ENCODE measurements at regions not wholly inside any gene's neighbourhood (a gene's known extent, or its start where the extent isn't known, plus 50 kb on each side); places are given as distances from the start of the nearest gene placed in this dataset.
A peak's percentile ranks its signal among the peaks of the same experiment; 100 is the strongest.

DNA sequence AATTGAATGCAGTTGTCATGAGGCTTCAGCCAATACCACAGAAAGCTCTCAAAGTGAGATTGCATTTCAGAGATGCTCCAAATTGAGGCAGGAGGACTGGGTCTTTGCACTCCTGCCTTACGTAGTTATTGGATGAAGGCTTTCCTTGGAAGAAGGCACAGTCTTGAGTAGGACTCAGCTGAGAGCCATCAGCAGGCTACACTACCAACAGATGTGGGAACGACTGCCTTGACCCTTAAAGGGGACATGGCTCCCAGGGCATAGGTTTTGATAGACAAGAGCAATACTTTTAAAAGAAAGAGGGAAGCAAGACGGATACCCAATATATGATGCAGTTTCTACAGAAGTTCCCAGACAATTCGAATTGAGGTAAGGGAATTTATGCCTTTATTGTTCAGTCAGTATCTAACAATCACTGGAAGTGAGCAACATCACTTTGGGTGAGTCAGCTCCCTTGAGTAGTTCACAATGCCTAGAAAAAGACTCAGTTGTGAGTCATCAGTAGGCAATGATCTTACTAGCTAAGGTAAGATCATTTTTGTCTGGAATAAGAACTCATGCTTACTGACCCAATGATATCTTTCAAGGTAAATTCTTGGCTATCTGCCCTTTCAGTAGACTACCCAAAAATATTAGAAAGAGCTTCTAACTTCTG is 390.8 kb downstream of the GJA1 start:
- DNase-seq: no peak

DNA sequence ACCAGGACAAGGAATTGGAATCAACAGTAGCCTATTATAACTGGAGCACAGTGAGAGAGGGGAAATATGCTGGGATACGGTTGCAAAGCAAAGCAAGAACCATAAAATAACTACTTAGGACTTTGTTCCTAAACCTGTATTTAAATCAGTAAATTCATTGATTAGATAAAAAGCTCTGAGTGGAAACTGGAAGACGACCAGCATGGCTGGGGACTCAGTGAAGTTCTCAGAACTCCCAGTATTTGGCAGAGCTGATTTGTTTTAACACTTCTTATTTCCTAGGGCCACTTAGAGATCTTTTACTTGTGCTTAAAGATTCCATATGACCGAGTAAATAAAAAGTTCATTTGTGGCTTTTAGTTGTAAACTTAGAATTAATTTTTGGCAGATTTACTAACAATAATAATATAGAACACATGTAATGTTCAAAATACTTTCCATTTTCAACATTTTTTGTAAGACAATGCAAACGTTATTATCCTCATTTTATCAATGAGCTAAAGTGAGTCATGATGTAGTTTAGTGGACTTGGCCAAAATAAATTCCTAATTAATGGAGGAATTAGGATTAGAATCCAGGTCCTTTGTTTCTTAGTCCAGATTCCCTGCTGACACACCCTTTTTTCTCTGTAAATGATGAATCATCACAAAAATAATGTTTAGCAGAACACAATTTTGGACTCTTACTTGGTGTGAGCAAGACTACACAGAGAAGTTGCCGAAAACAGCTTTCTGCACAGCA is 392.9 kb downstream of the GJA1 start:
- no peak for DNase-seq

DNA sequence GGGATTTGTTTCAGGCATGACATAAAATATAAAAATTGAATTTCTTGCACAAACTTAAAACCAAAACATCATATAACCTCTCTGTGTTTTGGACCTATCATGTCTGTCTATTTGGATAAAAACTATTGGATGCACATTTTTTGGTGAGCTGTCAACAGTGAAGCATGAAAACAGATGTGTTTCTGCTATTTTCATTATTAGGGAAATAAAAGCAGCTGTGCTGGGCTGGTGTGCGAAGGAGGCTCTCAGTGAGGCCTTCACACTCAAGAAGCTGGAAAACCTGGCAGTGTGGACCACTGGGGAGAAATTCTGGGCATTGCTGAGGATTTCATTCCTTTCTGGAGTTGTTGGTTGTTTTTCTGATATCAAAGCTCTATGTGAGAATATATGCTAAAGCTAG is 395.3 kb downstream of the GJA1 start:
- DNase-seq: no peak

DNA sequence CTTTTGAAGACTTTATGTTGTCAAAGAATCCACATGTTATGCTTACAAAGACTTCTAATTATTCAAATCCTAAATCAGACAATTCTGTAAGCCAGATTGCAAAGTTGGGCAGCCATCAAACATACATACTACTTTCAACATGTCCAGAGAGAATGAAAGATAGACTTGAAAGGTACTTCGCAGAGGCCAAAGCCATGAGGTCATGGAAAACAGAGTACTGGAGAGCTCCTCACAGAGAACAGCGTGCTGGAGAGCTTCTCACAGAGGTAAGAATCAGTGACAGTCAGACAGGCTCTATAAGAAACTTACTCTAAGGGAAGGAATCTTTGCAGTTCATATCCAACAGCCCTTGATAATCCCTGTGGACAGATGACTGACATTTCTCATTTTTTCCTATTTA is 400.2 kb downstream of the GJA1 start:
- no peak for DNase-seq

DNA sequence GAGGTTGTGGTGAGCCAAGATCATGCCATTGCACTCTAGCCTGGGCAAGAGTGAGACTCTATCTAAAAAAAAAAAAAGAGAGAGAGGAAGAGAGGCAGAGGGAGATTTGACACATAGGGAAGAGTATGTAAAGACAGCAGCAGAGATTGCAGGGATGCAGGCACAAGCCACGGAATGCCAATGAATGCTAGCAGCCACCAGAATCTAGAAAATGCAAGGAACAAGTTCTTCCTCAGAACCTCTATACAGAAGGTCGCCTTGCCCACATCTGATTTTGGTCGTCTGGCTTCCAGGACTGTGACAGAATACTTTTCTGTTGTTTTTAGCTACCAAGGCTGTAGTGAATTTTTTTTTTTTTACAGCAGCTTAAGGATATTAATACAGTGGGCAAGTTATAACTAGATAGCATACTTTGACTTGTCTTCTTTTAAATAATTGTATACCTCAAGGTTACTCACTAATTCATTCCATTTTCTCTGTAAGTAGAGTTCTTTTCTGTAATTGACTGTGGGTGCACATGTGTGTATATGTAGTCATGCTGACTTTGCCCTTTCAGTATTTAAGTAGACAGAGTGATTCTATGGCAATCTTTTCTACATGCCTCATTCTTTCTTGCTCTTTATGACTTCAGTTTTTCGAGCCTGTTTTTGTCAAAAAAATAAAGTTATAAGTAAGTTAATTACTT is 402.2 kb downstream of the GJA1 start:
- DNase-seq: no peak

DNA sequence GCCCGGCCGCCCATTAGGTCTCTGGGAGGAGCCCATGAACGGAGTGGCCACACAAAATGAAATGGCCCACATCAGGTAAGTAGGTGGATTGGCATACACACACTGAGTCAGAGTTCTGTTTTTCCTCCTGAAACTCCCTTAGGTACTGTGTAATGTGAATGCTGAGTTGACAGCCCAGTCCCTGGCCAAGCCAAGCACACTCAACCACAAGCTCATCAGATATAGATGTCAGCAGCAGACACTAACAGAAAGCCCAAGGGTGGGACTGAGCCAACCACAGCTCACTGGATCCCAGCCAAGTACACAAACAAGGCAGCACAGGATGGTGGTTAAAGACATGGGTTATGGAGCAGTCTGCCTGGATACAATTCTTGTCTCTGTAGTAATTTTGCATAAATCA is 403.4 kb downstream of the GJA1 start:
- no peak for DNase-seq

DNA sequence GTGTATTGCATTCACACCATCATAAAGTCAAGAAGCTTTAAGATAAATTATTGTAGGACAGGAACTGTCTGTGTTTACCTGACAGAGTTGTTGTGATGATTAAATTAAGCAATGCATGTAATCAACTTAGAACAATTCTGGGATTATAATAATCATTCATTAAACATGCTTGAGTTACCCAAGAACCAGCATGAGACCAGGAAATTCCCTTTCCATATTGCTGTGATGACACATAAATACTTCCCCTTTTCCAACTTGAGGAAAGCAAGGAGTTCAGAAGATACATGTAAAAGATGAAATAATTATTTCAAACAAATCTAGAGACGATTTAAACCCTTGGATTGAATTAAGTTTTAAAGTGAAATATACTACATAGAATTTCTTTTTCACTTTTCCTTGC is 404.4 kb downstream of the GJA1 start:
- no peak for DNase-seq

DNA sequence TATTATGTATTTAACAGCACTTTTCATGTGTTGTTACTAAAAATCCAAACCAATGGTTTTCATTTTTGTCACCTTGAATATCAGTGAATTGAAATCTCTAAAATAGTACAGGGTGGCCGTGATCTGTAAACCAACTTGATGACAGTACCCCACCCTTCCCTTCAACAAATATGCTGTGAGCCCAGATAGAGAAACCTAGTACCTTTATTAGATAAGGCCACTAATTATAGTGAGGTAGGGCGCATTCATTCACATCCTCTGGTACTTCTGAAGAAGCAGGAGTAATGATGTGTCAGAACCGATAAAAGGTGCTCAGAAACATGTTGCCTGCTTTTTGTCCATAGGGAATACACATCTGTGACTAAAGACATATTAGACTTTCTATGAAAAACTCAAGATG is 409.5 kb downstream of the GJA1 start:
- DNase-seq: no peak

DNA sequence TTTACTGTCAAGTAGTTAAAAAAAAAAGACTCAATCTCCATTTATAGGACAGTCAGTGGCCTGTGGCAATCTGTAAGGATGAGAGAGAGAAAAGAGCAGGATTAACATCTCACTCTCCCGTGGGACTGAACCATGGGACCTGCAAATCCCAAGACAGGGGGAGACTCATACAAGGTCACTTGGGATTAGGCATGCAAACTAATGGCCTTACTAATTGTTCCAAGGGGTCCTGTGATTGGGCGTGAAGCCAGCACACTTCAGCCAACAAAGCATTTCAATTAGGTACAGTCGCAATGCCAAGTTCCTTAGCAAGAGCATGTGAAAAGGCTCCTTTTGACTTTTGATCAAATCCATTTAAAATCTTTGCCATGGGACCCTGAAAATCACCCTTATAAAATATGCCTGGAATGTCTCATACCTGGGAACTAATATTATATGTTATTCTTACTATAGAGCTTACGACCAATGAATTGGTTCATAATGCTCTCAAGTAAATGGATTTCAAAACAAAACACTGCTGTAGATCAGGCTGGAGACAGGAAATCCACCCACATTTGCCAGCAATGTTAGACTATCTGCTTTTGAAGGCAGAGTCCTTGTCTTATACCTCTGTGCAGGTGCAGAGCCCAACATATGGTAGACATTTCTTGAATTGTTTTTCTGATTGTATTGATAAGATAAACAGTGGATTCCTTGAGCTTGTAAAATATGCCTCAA is 412.5 kb downstream of the GJA1 start:
- no peak for DNase-seq

DNA sequence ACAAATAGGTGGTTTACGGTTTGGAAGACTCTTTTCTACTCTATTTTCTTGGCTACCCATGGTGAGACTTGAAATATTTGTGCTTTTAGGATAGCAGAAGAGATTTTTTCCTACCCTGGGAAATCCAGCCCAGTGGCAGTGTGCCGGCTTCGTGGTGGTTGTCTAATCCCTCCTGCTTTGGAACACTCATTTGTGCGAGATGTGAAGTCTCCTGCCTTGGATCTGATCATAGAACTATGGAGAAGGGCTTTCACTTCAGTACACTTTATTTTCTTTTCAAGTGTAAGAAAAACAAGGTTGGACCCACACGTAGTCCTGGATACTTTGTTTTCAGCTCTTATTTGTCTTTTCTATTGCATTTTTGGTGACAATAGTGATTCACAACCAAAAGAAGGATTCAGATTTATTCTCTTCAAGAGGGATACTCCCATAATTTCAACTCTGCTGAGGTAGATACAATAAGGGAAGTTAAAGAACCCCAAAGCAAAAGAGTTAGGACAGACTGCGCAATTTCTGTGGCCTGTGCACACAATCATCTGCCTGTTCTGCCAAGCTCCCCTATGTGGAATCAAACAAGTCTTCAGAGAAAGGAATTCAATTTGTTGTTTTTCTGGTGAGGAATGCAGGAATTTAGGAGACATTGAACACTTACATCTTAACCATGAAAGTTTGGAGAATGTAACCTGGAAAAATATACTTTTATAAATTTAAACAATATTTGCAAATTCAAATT is 413.2 kb downstream of the GJA1 start:
- no peak for DNase-seq

DNA sequence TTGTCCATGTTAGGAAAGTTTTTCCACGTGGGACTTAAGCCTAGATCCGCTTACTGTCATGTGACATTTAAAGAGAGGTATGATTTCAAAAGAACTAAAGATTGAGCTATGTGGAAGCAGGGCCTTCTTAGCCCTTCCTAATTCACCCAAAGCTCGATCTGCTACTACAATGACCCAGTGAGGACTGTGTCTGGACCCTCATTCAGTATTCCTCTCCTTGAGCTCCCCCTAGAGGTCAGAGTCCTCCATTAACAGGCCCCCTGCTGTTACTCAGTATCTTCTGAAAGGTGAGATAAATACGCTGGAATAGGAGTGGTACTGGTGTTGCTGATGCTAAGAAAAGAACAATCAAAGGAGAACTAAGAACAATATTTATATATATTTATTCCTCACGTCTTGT is 414.0 kb downstream of the GJA1 start:
- DNase-seq: peak; percentile 33 to 48

DNA sequence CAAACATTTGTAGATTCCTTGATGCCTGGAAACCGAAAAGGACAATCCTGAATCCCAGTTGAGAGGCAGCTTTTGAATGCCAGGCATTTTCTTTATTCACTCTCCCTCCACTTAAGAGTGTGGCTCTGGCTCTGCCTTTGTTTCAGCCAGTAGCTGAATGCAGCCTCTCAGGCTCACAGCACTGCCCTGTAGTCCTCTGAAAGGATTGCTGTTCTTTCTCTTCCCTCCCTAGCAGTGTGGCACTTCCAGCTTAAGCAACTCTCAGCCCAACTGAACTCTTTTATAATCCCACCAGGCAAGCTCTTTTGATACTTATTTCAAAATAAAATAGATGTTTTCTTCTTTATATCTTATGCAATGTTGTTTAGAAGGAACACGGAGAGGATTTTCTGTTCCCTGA is 415.6 kb downstream of the GJA1 start:
- DNase-seq: no peak

DNA sequence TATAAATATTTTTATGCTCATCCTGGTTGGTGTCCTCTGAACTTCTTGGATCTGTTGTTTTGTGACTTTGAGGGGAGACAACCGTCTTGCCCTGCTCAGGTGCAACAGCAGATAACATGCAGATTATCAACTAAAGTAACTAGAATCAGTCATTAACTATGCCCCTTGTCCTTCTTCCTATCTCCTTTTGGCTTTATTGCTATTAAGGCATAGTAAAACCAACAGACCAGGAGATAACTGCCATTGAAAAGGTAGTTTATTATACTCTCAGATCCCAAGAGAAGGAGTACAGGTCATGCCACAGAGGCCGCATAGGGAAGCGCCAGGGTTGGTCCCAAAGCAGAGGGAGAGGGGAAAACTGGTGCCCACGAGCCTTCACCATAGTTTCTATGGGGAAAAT is 418.2 kb downstream of the GJA1 start:
- no peak for DNase-seq

DNA sequence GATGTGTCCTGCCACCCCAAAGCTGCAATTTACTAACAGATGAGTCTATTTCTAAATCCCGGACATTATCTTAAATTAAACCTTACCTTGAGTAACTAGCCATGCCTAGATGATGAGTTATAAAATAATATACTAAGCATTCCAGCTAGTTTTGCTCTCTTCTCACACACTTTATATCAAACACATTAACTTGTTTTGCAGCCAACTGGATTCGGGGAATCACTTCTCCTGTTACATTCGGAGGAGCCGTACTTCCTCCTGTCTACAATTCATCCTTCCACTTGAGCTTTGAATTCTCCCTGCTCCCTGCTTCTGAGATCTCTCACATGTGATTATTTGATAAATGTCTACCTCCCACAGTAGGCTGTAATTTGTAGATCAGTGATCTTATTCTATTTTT is 420.1 kb downstream of the GJA1 start:
- DNase-seq: no peak

DNA sequence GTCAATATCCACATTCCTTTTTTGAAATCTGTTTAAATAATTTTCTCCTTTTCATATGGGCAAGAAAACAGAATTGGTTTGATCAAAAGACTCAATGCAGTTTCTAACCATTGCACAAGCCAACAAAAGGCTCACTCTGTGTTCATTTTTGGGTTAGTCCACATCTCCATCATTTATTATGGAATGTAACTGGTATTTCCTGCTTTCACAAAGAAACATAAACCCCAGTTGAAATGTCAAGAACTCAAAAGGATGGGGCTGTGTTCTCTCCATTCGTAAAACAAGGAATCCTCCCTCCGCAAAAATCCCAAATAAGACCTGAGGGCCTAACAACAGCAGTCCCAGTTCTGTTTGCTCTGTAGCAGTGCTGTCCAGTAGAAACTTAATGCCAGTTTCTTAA is 420.9 kb downstream of the GJA1 start:
- no peak for DNase-seq

DNA sequence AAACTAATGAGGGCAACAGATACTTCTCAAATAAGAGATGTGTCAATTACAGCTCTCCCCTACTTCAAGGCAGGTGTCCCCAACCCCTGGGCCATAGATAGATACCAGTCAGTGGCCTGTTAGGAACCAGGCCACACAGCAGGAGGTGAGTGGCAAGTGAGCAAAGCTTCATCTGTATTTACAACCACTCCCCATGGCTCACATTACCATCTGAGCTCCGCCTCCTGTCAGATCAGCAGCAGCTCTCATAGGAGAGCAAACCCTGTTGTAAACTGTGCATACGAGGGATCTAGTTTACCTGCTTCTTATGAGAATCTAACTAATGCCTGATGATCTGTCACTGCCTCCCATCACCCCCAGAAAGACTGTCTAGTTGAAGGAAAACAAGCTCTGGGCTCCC is 422.1 kb downstream of the GJA1 start:
- no peak for DNase-seq

DNA sequence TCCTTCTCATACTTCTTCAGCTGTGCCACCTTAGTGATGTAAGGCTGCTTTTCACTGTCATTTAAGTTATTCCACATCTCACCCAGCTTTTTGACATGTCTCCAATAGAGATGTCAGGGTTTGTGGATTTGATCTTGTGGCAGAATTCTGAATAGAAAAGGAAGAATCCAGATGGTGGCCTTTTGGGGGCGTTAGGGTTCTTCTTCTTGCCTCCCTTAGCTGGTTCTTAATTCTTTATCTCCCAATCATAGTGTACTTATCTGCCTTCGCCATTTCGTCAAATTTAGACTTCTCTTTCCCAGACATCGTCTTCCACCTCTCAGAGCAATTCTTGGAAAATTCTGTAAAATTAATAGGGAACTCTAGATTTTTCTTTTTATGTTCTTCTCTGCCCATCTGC is 422.9 kb downstream of the GJA1 start:
- DNase-seq: no peak

DNA sequence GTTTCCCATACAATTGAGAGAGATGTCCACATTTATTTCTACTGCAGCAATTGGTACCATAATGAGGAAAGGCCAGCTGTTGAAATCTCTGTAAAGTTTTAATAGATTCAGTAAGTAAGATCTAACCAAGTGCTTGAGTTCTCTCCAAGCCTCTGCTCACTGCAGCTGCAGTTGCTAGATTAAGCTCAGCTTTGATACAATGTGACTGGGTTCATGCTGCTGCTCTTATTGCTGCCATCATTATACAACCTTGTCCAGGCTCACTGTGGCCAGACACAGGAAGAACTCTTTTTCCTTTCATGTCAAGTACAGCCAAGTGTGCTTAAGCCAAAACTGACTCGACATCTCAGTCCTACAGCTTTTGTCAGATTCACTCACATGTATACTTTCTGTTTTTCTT is 423.5 kb downstream of the GJA1 start:
- no peak for DNase-seq

DNA sequence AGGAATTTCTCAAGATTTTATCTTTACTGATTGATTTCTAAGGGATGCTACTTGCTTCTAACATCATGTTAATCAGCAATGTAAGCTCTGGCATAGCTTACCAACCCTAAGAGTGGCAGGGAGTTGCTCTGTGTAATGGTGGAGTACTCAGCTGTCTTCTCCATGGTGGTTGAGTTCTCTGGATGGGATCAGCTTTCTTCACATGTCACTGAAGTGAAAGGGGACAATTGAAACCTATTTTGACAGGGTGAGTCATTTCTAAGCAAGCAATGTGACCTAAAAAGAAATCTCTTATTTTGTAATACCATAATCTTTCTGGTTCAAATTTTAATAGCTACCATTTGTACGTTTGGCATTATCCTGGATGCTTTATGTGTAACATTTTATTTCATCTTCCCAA is 430.4 kb downstream of the GJA1 start:
- DNase-seq: no peak

DNA sequence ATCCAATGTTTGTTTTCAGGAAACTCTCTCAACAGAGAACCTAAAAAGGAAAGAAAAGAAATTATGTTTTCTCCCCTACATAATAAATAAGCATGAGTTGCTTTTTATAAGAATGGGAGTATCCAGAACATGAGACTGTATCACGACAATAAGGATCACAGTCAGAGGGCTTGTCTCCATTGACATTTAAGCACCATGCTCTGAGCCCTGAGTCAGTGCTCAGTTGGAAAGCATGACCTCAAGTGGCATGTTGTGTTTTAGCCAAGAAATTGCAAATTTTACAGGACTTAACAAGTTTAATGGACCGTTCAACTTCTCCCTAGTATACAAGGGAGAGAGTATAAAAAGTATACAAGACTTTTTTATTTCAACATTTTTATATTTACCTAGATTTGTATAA is 431.6 kb downstream of the GJA1 start:
- no peak for DNase-seq

DNA sequence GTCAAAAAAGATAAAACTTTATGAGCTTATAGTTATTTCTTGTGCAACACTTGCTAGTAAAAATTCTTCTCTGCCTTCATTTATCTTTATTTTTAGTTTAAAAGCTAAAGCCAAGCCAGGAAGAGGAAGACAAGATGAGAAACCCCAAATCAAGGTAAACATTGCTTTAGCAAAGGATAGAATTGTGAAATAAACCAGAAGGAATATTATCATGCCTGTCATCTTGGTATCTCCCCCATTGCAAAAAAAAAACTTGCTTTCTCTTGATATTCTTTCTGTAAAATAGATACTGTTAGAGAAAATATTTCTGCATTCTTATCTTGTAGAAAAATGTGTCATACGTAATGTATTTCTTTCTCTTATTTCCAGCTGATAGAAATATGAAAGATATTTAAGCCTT is 432.8 kb downstream of the GJA1 start:
- DNase-seq: no peak

DNA sequence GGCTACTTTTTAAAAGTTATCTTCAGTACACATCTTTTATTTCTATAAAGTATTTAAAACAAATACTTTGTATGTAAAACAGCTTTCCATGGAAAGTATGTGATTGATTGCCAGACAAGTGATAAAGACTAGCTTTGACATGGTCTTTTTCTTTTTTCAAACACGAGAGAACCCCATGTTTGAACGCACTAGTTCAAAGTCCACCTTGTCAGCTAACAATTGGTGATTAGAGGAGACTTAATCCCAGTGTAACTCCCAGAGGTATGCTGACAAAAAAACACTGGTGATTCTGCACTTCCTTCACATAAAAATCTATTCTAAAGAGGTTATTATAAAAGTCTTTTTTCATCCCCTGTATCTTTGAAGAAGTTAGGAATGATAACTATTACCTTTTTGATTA is 438.1 kb downstream of the GJA1 start:
- DNase-seq: no peak

All from right lung (tissue), 2 donors.